Esophagus muscularis mucosa (tissue), 4 donors: ENCODE measurements at regions not wholly inside any gene's neighbourhood (a gene's known extent, or its start where the extent isn't known, plus 50 kb on each side); places are given as distances from the start of the nearest gene placed in this dataset.

Source experiments
- DNase-seq: peaks from one replicate; pipeline ENCODE4 v3.0.0-alpha.2; 2017; ENCODE audit errors: extremely low spot score
- H3K27ac ChIP-seq, 4 donors: fragments of 200-600 bp; sonication (generic); replicated peaks in 1 of 4; 1 replicate in 3 of 4; 2 replicates in 1 of 4; pipeline ENCODE4 v1.5.1; 2016 to 2019; ENCODE audit warnings: mild to moderate bottlenecking in 1 of 4
- H3K27me3 ChIP-seq, 4 donors: fragments of 200-600 bp; sonication (generic); one replicate each; pipeline versions ENCODE4 v1.5.1 to v1.6.0; 2016 to 2019
- H3K36me3 ChIP-seq, 4 donors: fragments of 200-600 bp; sonication (generic); one replicate each; pipeline ENCODE4 v1.5.1; 2016 to 2019
- H3K4me1 ChIP-seq, 4 donors: fragments of 200-600 bp; sonication (generic); one replicate each; pipeline ENCODE4 v1.5.1; 2016 to 2019
- H3K4me3 ChIP-seq, 4 donors: fragments of 200-600 bp; sonication (generic); 1 replicate in 2 of 4; 2 replicates in 2 of 4; pipeline ENCODE4 v1.5.1; 2016 to 2019; ENCODE audit warnings: mild to moderate bottlenecking in 4 of 4, moderate library complexity in 1 of 4
- H3K9me3 ChIP-seq, 4 donors: fragments of 200-600 bp; sonication (generic); 1 replicate in 3 of 4; 2 replicates in 1 of 4; pipeline ENCODE4 v1.5.1; 2016 to 2019
- EP300 ChIP-seq: sonication (generic); formaldehyde crosslinking; IDR thresholded peaks from one replicate; pipeline ENCODE4 v1.6.1; 2017; ENCODE audit warnings: antibody characterized with exemption
- POLR2A ChIP-seq: fragments of 450-650 bp; IDR thresholded peaks from one replicate; pipeline ENCODE4 v1.6.1; 2017; ENCODE audit warnings: antibody characterized with exemption, moderate library complexity, mild to moderate bottlenecking, low read depth
- POLR2AphosphoS5 ChIP-seq, 2 donors: sonication (generic); formaldehyde crosslinking; IDR thresholded peaks; one replicate each; pipeline ENCODE4 v1.6.1; 2017; ENCODE audit warnings: antibody characterized with exemption in 2 of 2
- whole genome bisulfite sequencing: methylation state at CpG from one replicate; pipeline ENCODE4 v1.1.5; 2018; 5-methylcytosine and 5-hydroxymethylcytosine counted together
- intact Hi-C: fragments of 100-400 bp; cut with DNase I; formaldehyde crosslinking; loops from one replicate; pipeline ENCODE4 v1.15.1; 2023
- TF ChIP-seq, protein P1 (sequence below), 3 experiments: fragments of 200-600 bp in 2 of 3; fragments of 450-650 bp in 1 of 3; sonication (generic) in 2 of 3; IDR thresholded peaks; one replicate each; pipeline ENCODE4 v1.5.1; 2017 to 2019; ENCODE audit warnings: antibody characterized with exemption in 3 of 3, mild to moderate bottlenecking in 2 of 3, moderate library complexity in 1 of 3

DNA sequence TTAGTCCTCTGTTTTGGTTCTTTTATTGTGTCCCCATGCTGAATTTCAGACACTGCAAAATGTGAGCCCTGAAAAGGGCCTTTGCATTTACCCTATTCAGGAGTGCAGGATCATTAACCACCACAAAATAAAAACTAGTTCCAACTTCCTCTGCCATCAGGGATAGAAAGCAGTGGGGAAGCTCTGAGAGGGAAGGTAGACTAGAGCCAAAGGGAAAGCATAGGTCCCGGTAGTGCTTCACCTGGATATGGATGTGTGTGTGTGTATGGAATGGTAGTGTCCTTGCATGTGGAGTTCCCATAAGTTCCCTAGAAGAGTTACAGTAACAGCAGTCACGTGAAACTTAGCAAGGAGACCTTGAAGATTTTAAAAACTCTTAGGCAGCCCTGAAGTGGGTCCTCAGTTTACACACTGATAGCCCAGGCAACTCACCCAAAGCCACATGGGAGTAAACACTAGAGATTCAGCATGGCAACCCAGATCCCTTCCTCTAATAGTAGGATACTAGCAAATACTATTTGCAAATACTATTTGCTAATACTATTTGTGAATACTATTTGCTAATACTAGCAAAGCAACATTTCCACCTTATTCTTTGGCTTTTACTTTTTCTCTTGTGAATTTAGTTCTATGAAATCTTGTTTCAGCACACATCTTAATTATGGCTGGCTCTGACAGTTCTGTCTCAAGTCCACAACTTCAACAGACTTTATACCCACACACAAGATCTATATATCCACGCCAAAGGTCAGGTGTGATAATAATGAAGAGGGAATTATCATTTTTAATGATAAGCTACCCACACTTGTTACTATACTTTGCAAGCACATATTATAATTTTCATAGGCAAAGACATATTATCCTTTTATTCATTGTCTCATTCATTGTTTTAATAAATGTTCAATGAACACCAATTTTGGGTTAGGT, 70.4 kb upstream of the IFNE start:
- H3K4me1 ChIP-seq: peaks cover 0 to 10% (median 8%) of the 10 kb centered on the region in 4 donors
- TF ChIP-seq, protein P1, sequence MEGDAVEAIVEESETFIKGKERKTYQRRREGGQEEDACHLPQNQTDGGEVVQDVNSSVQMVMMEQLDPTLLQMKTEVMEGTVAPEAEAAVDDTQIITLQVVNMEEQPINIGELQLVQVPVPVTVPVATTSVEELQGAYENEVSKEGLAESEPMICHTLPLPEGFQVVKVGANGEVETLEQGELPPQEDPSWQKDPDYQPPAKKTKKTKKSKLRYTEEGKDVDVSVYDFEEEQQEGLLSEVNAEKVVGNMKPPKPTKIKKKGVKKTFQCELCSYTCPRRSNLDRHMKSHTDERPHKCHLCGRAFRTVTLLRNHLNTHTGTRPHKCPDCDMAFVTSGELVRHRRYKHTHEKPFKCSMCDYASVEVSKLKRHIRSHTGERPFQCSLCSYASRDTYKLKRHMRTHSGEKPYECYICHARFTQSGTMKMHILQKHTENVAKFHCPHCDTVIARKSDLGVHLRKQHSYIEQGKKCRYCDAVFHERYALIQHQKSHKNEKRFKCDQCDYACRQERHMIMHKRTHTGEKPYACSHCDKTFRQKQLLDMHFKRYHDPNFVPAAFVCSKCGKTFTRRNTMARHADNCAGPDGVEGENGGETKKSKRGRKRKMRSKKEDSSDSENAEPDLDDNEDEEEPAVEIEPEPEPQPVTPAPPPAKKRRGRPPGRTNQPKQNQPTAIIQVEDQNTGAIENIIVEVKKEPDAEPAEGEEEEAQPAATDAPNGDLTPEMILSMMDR (IDR thresholded peaks at IDR 0.05): no peak
- TF ChIP-seq POLR2AphosphoS5 (IDR thresholded peaks at IDR 0.05) (no peak), EP300 (no peak), POLR2A (no peak)
- H3K4me3 ChIP-seq: no peak overlapping the region
- WGBS: 85% methylated on average over 3 of the region's 3 CpGs
- no peaks in the 10 kb centered on the region for H3K9me3 ChIP-seq
- peaks cover 0 to 45% (median 9%) of the 10 kb centered on the region in 4 donors for H3K27me3 ChIP-seq
- H3K27ac ChIP-seq: no peak overlapping the region
- intact Hi-C loops: no loop called here
- DNase-seq: no peak
- H3K36me3 ChIP-seq: no peaks in the 10 kb centered on the region

DNA sequence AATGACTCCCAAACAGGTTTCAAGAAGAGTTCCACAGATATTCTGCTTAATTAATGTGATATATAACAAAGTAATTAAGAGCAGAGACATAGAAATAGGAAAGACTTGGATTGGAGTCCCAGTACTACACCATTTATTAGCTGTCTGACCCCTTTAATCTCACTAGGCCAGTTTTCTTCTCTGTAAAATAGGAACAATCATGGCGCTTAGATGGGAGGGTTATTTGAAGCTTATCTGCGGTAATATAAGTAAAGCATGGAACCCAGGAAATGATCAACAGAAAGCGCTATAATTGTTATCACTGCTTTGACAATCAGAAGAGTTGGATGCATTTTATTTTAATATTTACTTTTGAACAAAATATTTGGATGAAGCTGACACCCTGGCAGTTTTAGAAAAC, 71.3 kb upstream of the IFNE start:
- TF ChIP-seq, protein P1 (IDR thresholded peaks at IDR 0.05): no peak
- TF ChIP-seq EP300: no peak
- TF ChIP-seq POLR2A: no peak
- no peak for TF ChIP-seq POLR2AphosphoS5 (IDR thresholded peaks at IDR 0.05)
- Histone ChIP-seq H3K4me1 (peaks cover under 1 to 11% (median 9%) of the 10 kb centered on the region in 4 donors), H3K27ac (no peak overlapping the region), H3K27me3 (peaks cover 0 to 54% (median 17%) of the 10 kb centered on the region in 4 donors), H3K4me3 (no peak overlapping the region), H3K9me3 (no peaks in the 10 kb centered on the region), H3K36me3 (no peaks in the 10 kb centered on the region)
- no peak for DNase-seq
- intact Hi-C loops: no loop called here
- 92% methylated on average over 3 of the region's 3 CpGs for WGBS

DNA sequence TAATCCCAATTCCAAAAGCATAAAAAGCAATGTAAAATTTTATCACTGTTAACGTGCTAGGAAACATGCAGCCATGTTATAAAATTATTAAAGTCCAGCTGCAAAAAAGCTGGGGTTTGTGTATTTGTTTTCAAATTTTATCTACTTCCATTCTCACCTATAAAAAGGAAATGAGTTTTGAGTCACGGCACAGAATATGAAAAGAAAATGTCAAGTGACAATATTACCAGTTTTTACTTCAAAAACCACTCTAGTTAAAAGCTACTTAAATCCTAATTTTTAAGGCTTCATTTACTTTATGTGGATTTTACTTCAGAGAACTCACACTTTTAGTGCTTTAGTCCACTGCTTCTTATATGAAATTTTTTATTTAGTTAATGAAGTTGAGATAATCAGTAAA, 72.7 kb upstream of the IFNE start:
- 83% methylated on average over 2 of the region's 2 CpGs for whole genome bisulfite sequencing
- TF ChIP-seq EP300 (no peak), POLR2AphosphoS5 (IDR thresholded peaks at IDR 0.05) (no peak), POLR2A (no peak)
- TF ChIP-seq, protein P1 (IDR thresholded peaks at IDR 0.05): no peak
- no peaks in the 10 kb centered on the region for H3K9me3 ChIP-seq
- intact Hi-C loops: no loop called here
- peaks cover 0 to 68% (median 29%) of the 10 kb centered on the region in 4 donors for H3K27me3 ChIP-seq
- peaks cover 11 to 15% (median 13%) of the 10 kb centered on the region in 4 donors for H3K4me1 ChIP-seq
- no peak overlapping the region for H3K27ac ChIP-seq
- no peak overlapping the region for H3K4me3 ChIP-seq
- no peaks in the 10 kb centered on the region for H3K36me3 ChIP-seq
- DNase-seq: no peak

DNA sequence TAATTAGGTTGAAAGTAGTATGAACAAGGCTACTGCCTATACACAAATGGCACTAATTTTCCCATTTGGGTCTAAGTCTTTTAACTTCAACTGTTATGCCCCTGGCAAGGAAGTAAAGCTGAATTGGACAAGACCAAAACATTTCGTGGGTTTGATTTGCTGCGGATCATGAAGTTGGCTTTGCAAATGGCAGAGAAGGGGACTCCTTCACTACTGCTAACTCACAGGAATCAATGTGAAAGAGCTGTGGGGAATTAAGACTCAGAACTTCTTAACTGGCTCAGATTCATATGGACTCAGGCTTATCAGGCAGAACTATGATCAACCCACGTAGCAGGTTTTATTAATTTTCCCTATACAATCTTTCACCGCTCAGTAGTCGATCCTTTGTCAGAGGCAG, 73.8 kb upstream of the IFNE start:
- Histone ChIP-seq H3K4me3 (no peak overlapping the region), H3K4me1 (peaks cover 11 to 20% (median 18%) of the 10 kb centered on the region in 4 donors), H3K27ac (no peak overlapping the region), H3K27me3 (peaks cover 0 to 78% (median 35%) of the 10 kb centered on the region in 4 donors), H3K36me3 (no peaks in the 10 kb centered on the region), H3K9me3 (no peaks in the 10 kb centered on the region)
- no peak for DNase-seq
- intact Hi-C loops: no loop called here
- TF ChIP-seq, protein P1 (IDR thresholded peaks at IDR 0.05): no peak
- TF ChIP-seq POLR2AphosphoS5 (IDR thresholded peaks at IDR 0.05): no peak
- no peak for TF ChIP-seq EP300
- TF ChIP-seq POLR2A: no peak
- 93% methylated on average over 5 of the region's 5 CpGs for WGBS
